ENCODE measurements at regions not wholly inside any gene's neighbourhood (a gene's known extent, or its start where the extent isn't known, plus 50 kb on each side); places are given as distances from the start of the nearest gene placed in this dataset.

GRCh38 chr14:71618716-71619115, 313.5 kb upstream of the RGS6 start:
- Histone ChIP-seq H3K4me1 (no peaks in the 10 kb centered on the region), H3K9me3 (no peaks in the 10 kb centered on the region), H3K27ac (no peak overlapping the region), H3K27me3 (no peaks in the 10 kb centered on the region), H3K36me3 (peaks cover 0 to 5% (median 0%) of the 10 kb centered on the region in 4 donors), H3K4me3 (no peak overlapping the region)
- WGBS, 2 donors (ENCODE audit: low coverage in 1 of 2): 78 to 92% methylated on average over 5 of the region's 5 CpGs
- TF ChIP-seq EP300 (IDR thresholded peaks at IDR 0.05; ENCODE audit: low read depth): no peak
- TF ChIP-seq POLR2A (IDR thresholded peaks at IDR 0.05): no peak
- no peak for TF ChIP-seq POLR2AphosphoS5 (IDR thresholded peaks at IDR 0.05)
- no peak for TF ChIP-seq CTCF (IDR thresholded peaks at IDR 0.05)
- intact Hi-C loops (cut with DNase I; ENCODE audit: low total_unique reads): loop anchor here (5.0 kb wide), 1 partner anchor 61 kb away; no protein-coding TSS in a partner anchor
- DNase-seq: no peak
- in situ Hi-C loops (cut with MboI; ENCODE audit: low pct_ligation_motif_present in 1 of 4, low pct_unique_long_range_greater_than_20kb in 1 of 4, low sequenced_read_pairs in 3 of 4): no loop called here

GRCh38 chr14:71619472-71619871, 312.8 kb upstream of the RGS6 start:
- TF ChIP-seq POLR2A (IDR thresholded peaks at IDR 0.05) (no peak), CTCF (IDR thresholded peaks at IDR 0.05) (no peak), POLR2AphosphoS5 (IDR thresholded peaks at IDR 0.05) (no peak), EP300 (IDR thresholded peaks at IDR 0.05; ENCODE audit: low read depth) (no peak)
- peaks cover 0 to 10% (median 0%) of the 10 kb centered on the region in 4 donors for H3K36me3 ChIP-seq
- H3K4me3 ChIP-seq: no peak overlapping the region
- intact Hi-C loops (cut with DNase I; ENCODE audit: low total_unique reads) (loop anchor here (5.0 kb wide), 1 partner anchor 62 kb away; no protein-coding TSS in a partner anchor), in situ Hi-C loops (cut with MboI; ENCODE audit: low pct_ligation_motif_present in 1 of 4, low pct_unique_long_range_greater_than_20kb in 1 of 4, low sequenced_read_pairs in 3 of 4) (no loop called here)
- no peaks in the 10 kb centered on the region for H3K4me1 ChIP-seq
- H3K27ac ChIP-seq: no peak overlapping the region
- no peaks in the 10 kb centered on the region for H3K27me3 ChIP-seq
- DNase-seq: no peak
- H3K9me3 ChIP-seq: no peaks in the 10 kb centered on the region
- 88 to 97% methylated on average over 3 of the region's 3 CpGs for WGBS, 2 donors (ENCODE audit: low coverage in 1 of 2)

DNA sequence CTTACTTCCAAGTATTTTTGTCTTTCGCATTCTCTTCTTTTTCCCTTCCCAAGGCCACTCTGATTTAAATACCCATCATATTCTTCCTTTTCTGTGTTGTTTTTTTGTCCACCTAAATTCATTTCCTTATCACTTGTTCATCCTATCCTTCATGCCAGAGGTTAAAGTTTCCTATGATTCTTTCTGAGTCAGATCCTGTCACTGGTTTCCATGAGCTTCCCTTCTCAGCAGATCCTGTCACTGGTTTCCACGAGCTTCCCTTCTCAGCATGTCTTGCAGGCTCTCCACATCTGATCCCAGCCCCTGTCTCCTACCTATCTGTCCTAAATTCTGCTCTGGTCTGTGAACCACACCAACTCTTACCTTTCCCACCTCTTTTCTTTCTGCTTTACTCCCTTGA, 311.8 kb upstream of the RGS6 start:
- no peak overlapping the region for H3K4me3 ChIP-seq
- no peak for TF ChIP-seq POLR2AphosphoS5 (IDR thresholded peaks at IDR 0.05)
- no peak for TF ChIP-seq EP300 (IDR thresholded peaks at IDR 0.05; ENCODE audit: low read depth)
- TF ChIP-seq POLR2A (IDR thresholded peaks at IDR 0.05): no peak
- TF ChIP-seq CTCF (IDR thresholded peaks at IDR 0.05): no peak
- in situ Hi-C loops (cut with MboI; ENCODE audit: low pct_ligation_motif_present in 1 of 4, low pct_unique_long_range_greater_than_20kb in 1 of 4, low sequenced_read_pairs in 3 of 4): no loop called here
- H3K36me3 ChIP-seq: peaks cover 0 to 10% (median 0%) of the 10 kb centered on the region in 4 donors
- intact Hi-C loops (cut with DNase I; ENCODE audit: low total_unique reads): no loop called here
- no peaks in the 10 kb centered on the region for H3K27me3 ChIP-seq
- H3K4me1 ChIP-seq: no peaks in the 10 kb centered on the region
- H3K27ac ChIP-seq: no peak overlapping the region
- no peaks in the 10 kb centered on the region for H3K9me3 ChIP-seq
- WGBS, 2 donors (ENCODE audit: low coverage in 1 of 2): 92 to 100% methylated on average over 2 of the region's 2 CpGs
- DNase-seq: no peak

- intact Hi-C loops (cut with DNase I; ENCODE audit: low total_unique reads): no loop called here
- TF ChIP-seq POLR2A (IDR thresholded peaks at IDR 0.05): no peak
- no peak for TF ChIP-seq EP300 (IDR thresholded peaks at IDR 0.05; ENCODE audit: low read depth)
- TF ChIP-seq CTCF (IDR thresholded peaks at IDR 0.05): no peak
- no peak for TF ChIP-seq POLR2AphosphoS5 (IDR thresholded peaks at IDR 0.05)
- in situ Hi-C loops (cut with MboI; ENCODE audit: low pct_ligation_motif_present in 1 of 4, low pct_unique_long_range_greater_than_20kb in 1 of 4, low sequenced_read_pairs in 3 of 4): no loop called here
Measured at GRCh38 chr14:71621276-71621675, 311.0 kb upstream of the RGS6 start.

More at GRCh38 chr14:71621276-71621675, 311.0 kb upstream of the RGS6 start:
- Histone ChIP-seq H3K27me3 (no peaks in the 10 kb centered on the region), H3K9me3 (no peaks in the 10 kb centered on the region), H3K4me1 (no peaks in the 10 kb centered on the region), H3K4me3 (no peak overlapping the region), H3K36me3 (peaks cover 0 to 10% (median 0%) of the 10 kb centered on the region in 4 donors), H3K27ac (no peak overlapping the region)
- no peak for DNase-seq
- WGBS, 2 donors (ENCODE audit: low coverage in 1 of 2): 95 to 100% methylated on average over 1 to 4 of the region's 4 CpGs

Measured in transverse colon (tissue), 4 donors.